ENCODE measurements at regions not wholly inside any gene's neighbourhood (a gene's known extent, or its start where the extent isn't known, plus 50 kb on each side); places are given as distances from the start of the nearest gene placed in this dataset.
A peak's percentile ranks its signal among the peaks of the same experiment; 100 is the strongest.
"Not testable (repeated sequence)": the region's sequence is repeated elsewhere in the genome, so short reads cannot be mapped to it uniquely, and the experiment has no call there.

GRCh38 chr5:124872086-124872485, 125.6 kb upstream of the ZNF608 start:
- DNase-seq (ENCODE audit: low spot score), result no peak

- DNase-seq (ENCODE audit: low spot score), result no peak
These were observed 126.2 kb upstream of the ZNF608 start for GRCh38 chr5:124872615-124873014.

GRCh38 chr5:124873188-124873587, 126.7 kb upstream of the ZNF608 start:
- no peak for DNase-seq (ENCODE audit: low spot score)

GRCh38 chr5:124873713-124874112, 127.3 kb upstream of the ZNF608 start:
- no peak for DNase-seq (ENCODE audit: low spot score)

- peak; percentile 76 for DNase-seq (ENCODE audit: low spot score)
These were observed 130.1 kb upstream of the ZNF608 start for GRCh38 chr5:124876566-124876965.

- peak; percentile 16 for DNase-seq (ENCODE audit: low spot score)
These were observed 130.5 kb upstream of the ZNF608 start for GRCh38 chr5:124876983-124877382.

- no peak for DNase-seq (ENCODE audit: low spot score)
These were observed 131.2 kb upstream of the ZNF608 start for GRCh38 chr5:124877501-124878146.

GRCh38 chr5:124878583-124879342, 132.3 kb upstream of the ZNF608 start:
- DNase-seq (ENCODE audit: low spot score), result no peak

- no peak for DNase-seq (ENCODE audit: low spot score)
These were observed 134.7 kb upstream of the ZNF608 start for GRCh38 chr5:124880903-124881697.

- DNase-seq (ENCODE audit: low spot score), result no peak
These were observed 137.2 kb upstream of the ZNF608 start for GRCh38 chr5:124883681-124884080.

- DNase-seq (ENCODE audit: low spot score), result no peak
These were observed 137.7 kb upstream of the ZNF608 start for GRCh38 chr5:124884114-124884513.

- no peak for DNase-seq (ENCODE audit: low spot score)
These were observed 139.1 kb upstream of the ZNF608 start for GRCh38 chr5:124885490-124885889.

GRCh38 chr5:124887223-124887622, 140.8 kb upstream of the ZNF608 start:
- DNase-seq (ENCODE audit: low spot score), result no peak

GRCh38 chr5:124888050-124888506, 141.6 kb upstream of the ZNF608 start:
- DNase-seq (ENCODE audit: low spot score), result peak; percentile 78

- DNase-seq (ENCODE audit: low spot score), result no peak
These were observed 142.4 kb upstream of the ZNF608 start for GRCh38 chr5:124888622-124889485.

- DNase-seq (ENCODE audit: low spot score), result peak; percentile 42
These were observed 143.0 kb upstream of the ZNF608 start for GRCh38 chr5:124889486-124889825.

- no peak for DNase-seq (ENCODE audit: low spot score)
These were observed 143.4 kb upstream of the ZNF608 start for GRCh38 chr5:124889850-124890249.

GRCh38 chr5:124890442-124890841, 144.0 kb upstream of the ZNF608 start:
- DNase-seq (ENCODE audit: low spot score), result not testable (repeated sequence)

- DNase-seq (ENCODE audit: low spot score), result no peak
These were observed 144.7 kb upstream of the ZNF608 start for GRCh38 chr5:124891179-124891578.

GRCh38 chr5:124892185-124892848, 145.9 kb upstream of the ZNF608 start:
- no peak for DNase-seq (ENCODE audit: low spot score)

GRCh38 chr5:124894541-124894940, 148.1 kb upstream of the ZNF608 start:
- no peak for DNase-seq (ENCODE audit: low spot score)
